ENCODE measurements at regions not wholly inside any gene's neighbourhood (a gene's known extent, or its start where the extent isn't known, plus 50 kb on each side); places are given as distances from the start of the nearest gene placed in this dataset.

DNA sequence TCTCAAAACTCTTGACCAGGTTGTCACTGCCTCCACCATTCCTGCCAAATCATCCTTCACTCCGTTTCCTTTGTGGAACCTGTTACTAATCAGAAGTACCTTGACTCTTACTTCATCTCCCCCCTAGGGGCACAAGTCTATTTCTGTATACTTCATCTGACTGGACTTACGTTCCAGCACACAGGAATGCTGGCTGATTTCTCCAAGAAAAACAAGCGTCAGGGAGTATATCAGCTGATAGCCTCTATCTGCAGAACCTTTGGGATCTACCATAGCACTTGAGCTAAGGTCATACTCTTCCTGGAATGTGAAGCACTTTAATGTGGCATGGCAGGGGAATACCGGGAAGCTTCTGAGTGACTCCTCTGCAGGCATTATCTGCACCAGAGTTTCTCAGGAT is 178.1 kb upstream of the MOCS1 start:
- intact Hi-C loops (cut with micrococcal nuclease): no loop called here
- ChIA-PET CTCF (no interaction called here), POLR2A (no interaction called here)
- H3K36me3 Mint-ChIP-seq (ENCODE audit: low read depth): no peaks in the 10 kb centered on the region
- H3K27me3 Mint-ChIP-seq: no peaks in the 10 kb centered on the region
- ATAC-seq (ENCODE audit: low read depth) (no peak), DNase-seq (no peak)
- H3K4me3 Mint-ChIP-seq: no peak overlapping the region
- H3K27ac Mint-ChIP-seq: no peak overlapping the region
- TF ChIP-seq, protein P1, sequence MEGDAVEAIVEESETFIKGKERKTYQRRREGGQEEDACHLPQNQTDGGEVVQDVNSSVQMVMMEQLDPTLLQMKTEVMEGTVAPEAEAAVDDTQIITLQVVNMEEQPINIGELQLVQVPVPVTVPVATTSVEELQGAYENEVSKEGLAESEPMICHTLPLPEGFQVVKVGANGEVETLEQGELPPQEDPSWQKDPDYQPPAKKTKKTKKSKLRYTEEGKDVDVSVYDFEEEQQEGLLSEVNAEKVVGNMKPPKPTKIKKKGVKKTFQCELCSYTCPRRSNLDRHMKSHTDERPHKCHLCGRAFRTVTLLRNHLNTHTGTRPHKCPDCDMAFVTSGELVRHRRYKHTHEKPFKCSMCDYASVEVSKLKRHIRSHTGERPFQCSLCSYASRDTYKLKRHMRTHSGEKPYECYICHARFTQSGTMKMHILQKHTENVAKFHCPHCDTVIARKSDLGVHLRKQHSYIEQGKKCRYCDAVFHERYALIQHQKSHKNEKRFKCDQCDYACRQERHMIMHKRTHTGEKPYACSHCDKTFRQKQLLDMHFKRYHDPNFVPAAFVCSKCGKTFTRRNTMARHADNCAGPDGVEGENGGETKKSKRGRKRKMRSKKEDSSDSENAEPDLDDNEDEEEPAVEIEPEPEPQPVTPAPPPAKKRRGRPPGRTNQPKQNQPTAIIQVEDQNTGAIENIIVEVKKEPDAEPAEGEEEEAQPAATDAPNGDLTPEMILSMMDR (IDR thresholded peaks at IDR 0.05): no peak
- no peaks in the 10 kb centered on the region for H3K4me1 Mint-ChIP-seq
- peaks cover 14% of the 10 kb centered on the region for H3K9me3 Mint-ChIP-seq

DNA sequence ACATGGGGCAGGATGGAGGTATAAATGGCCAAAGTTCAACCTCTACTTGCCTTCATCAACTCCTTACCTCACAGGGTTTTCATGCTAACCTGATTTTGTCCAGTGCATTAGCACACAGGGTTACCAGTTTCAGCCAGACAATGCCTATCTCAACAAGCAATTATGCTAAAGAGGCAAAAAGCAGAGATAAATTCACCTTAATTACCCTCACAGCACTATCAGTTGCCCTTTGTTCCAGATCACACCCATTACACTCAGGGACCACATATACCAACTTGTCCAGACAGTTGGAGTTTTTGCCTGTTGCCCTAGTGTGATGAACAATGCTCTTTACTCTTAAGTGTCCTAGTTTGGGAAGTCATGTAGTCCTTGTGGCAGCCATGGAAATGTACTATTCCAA is 174.5 kb upstream of the MOCS1 start:
- no peak for DNase-seq
- Mint-ChIP-seq H3K4me3 (no peak overlapping the region), H3K27me3 (no peaks in the 10 kb centered on the region), H3K9me3 (peaks cover 14% of the 10 kb centered on the region), H3K36me3 (ENCODE audit: low read depth) (no peaks in the 10 kb centered on the region), H3K4me1 (no peaks in the 10 kb centered on the region), H3K27ac (no peak overlapping the region)
- POLR2A ChIA-PET: no interaction called here
- intact Hi-C loops (cut with micrococcal nuclease): no loop called here
- TF ChIP-seq, protein P1 (IDR thresholded peaks at IDR 0.05): no peak
- ATAC-seq (ENCODE audit: low read depth): no peak
- CTCF ChIA-PET: no interaction called here

DNA sequence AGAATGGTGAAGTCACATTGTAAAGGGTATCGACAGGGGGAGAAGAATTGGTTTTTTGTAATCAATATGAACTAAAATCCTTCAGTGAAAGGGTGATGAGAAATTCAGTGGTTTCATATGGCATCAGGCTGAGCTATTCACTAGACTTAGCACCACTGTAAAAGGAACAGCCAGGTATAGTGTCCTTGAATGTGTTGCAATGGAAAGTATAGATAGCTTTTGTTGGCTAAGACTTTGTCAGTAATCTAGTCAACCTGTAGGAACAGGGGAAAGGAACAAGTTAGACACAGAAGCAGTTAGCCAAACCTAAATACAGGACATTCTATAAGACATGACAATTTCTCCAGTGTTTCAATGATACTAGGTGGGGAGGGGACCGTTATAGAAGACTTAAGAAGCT is 172.6 kb upstream of the MOCS1 start:
- Mint-ChIP-seq H3K27me3 (no peaks in the 10 kb centered on the region), H3K4me3 (no peak overlapping the region)

DNA sequence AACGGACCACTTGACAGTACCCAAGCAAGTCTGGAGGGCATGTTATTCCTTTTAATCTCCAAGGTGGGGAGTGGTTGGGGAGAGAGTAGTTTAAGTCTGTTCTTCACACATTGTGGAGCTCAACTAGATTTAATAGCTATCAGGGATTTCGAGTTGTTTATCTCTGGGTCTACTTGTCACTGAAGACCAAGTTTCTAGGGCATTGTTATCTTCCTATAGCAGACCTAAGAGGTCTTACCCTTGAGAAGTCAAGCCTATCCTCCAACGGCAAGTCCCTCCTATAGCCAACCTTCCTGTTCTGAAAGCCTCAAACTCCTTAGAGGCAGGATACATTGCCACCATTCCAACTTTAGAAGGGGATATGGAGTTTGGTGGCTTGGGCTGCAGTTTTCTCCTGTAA is 164.5 kb upstream of the MOCS1 start:
- Mint-ChIP-seq H3K4me1 (no peaks in the 10 kb centered on the region), H3K9me3 (no peaks in the 10 kb centered on the region), H3K36me3 (ENCODE audit: low read depth) (no peaks in the 10 kb centered on the region), H3K27me3 (no peaks in the 10 kb centered on the region), H3K27ac (no peak overlapping the region), H3K4me3 (no peak overlapping the region)
- TF ChIP-seq, protein P1 (IDR thresholded peaks at IDR 0.05): no peak
- ATAC-seq (ENCODE audit: low read depth) (no peak), DNase-seq (no peak)
- ChIA-PET CTCF (no interaction called here), POLR2A (no interaction called here)
- intact Hi-C loops (cut with micrococcal nuclease): no loop called here

More for the DNA sequence above, 172.6 kb upstream of the MOCS1 start:
- H3K36me3 Mint-ChIP-seq (ENCODE audit: low read depth): no peaks in the 10 kb centered on the region
- ChIA-PET CTCF (no interaction called here), POLR2A (no interaction called here)
- no peak for DNase-seq
- TF ChIP-seq, protein P1 (IDR thresholded peaks at IDR 0.05): no peak
- ATAC-seq (ENCODE audit: low read depth): no peak
- intact Hi-C loops (cut with micrococcal nuclease): no loop called here
- H3K4me1 Mint-ChIP-seq: no peaks in the 10 kb centered on the region
- H3K27ac Mint-ChIP-seq: no peak overlapping the region
- H3K9me3 Mint-ChIP-seq: peaks cover 14% of the 10 kb centered on the region

DNA sequence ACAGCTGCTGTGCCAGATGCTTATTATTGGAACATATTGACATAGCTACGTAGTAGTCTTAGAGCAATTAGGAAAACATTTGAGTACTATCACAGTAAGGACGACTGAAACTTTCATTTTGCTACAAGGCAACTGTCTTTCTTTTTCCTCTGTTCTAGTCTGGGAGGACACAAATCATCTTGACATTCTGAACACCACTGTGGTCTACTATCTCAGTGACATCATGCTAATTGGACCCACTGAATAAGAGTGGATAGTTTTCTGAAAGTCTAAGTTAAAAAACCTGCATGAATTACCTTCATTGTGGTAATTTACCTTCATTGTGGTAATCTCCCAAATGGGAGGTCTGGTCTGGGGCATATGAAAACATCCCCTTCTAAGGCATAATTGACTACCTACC is 163.3 kb upstream of the MOCS1 start:
- CTCF ChIA-PET: no interaction called here
- TF ChIP-seq, protein P1 (IDR thresholded peaks at IDR 0.05): no peak

More for the DNA sequence above, 163.3 kb upstream of the MOCS1 start:
- intact Hi-C loops (cut with micrococcal nuclease): no loop called here
- Mint-ChIP-seq H3K4me3 (no peak overlapping the region), H3K4me1 (no peaks in the 10 kb centered on the region), H3K27ac (no peak overlapping the region), H3K27me3 (no peaks in the 10 kb centered on the region), H3K9me3 (no peaks in the 10 kb centered on the region), H3K36me3 (ENCODE audit: low read depth) (no peaks in the 10 kb centered on the region)
- POLR2A ChIA-PET: no interaction called here
- ATAC-seq (ENCODE audit: low read depth) (no peak), DNase-seq (no peak)

All from activated B cell treated with CpG ODN at 0.5 μM for 24 hours (primary cell).